ENCODE measurements at regions not wholly inside any gene's neighbourhood (a gene's known extent, or its start where the extent isn't known, plus 50 kb on each side); places are given as distances from the start of the nearest gene placed in this dataset.
"Not testable (repeated sequence)": the region's sequence is repeated elsewhere in the genome, so short reads cannot be mapped to it uniquely, and the experiment has no call there.

DNA sequence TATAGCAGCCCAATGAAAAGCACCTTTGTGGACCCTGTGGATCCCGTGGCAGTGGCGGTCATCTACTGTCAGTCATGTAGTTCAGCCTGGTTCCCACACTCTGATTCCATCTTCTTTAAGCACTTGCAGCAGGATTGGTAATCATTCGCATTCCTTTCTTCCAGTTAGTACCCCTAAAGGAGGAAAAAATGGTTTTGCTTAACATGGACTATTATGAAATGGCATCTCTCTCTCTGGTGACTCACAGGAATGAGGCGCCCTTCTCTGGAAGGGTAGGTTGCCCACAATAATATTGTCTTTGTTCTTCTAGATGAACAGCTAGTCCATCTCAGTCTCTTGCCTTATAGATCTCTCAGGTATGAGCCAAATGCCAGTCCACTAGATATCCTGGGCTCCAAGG lies 127.9 kb upstream of the MROH9 start (continued):
- TF ChIP-seq CHD1 (IDR thresholded peaks at IDR 0.05; ENCODE audit: low read length), result no peak
- no peak for TF ChIP-seq TFAM (CRISPR knock-in tag; conservative IDR thresholded peaks at IDR 0.05)
- TF ChIP-seq ZBED1 (IDR thresholded peaks at IDR 0.05), result no peak

DNA sequence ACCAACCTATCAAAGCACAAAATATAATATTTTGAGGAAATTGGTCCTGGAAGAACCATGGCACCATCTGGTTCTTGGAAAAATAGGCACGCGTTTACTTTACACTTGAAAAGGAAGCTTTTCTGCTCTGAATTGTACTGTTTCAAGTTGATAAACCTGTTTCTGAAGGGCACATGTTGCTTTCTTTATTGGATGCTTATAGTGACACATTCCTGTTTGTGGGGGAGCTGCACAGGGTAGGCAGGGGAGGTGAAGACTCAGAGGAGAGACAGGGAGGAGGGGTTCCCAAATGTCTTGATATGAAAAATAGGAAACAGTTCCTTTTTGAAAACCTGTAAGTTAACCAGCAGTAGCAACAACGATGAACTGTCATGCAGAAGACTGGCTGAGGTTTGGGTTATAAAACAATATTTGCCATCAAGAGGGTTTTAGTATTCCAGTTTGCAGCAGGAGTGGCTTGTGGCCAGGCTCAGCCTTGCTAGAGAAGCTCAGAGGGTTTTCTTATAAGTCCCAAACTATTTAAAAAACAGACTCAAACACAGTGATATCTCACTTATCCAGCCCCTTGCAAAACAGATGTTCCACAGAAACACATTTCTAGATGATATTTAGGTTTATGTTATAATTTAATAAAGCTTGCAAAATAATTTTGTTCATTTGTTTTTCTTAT lies 127.0 kb upstream of the MROH9 start:
- no peaks in the 10 kb centered on the region for H3K4me1 ChIP-seq (replicated peaks in 1 of 2; ENCODE audit: control insufficient read depth in 2 of 2, insufficient read depth in 2 of 2, low read length in 2 of 2)
- no peaks in the 10 kb centered on the region for H3K36me3 ChIP-seq (ENCODE audit: control insufficient read depth, insufficient read depth, low read length)
- DNase-seq (ENCODE audit: extremely low read depth in 1 of 4, low spot score in 3 of 4) (no peak), FAIRE-seq (no peak), ATAC-seq (no peak)
- CTCF ChIA-PET (ENCODE audit: low intra/inter-chr PET ratio), result no interaction called here
- H3K9me3 ChIP-seq (replicated peaks; ENCODE audit: control insufficient read depth, insufficient read depth, low read depth, low read length), result 0 out of 2 replicates have a peak, but pooled peaks cover 2% of the 10 kb centered on the region
- no peak overlapping the region for H2AFZ ChIP-seq (ENCODE audit: low read depth, low read length)
- intact Hi-C loops (cut with micrococcal nuclease), result no loop called here
- H3K27ac ChIP-seq (ENCODE audit: extremely low read depth, low read depth, low read length), result no peak overlapping the region
- BruUV-seq (replicated peaks), result no TSS peak
- in situ Hi-C loops (cut with MboI), result no loop called here
- POLR2A ChIA-PET, result no interaction called here
- TF ChIP-seq EP400 (IDR thresholded peaks at IDR 0.05) (no peak), OTX1 (CRISPR knock-in tag; IDR thresholded peaks at IDR 0.05) (no peak), HDAC6 (IDR thresholded peaks at IDR 0.05; ENCODE audit: low read depth, low read length) (no peak), ZNF384 (IDR thresholded peaks at IDR 0.05; ENCODE audit: low read depth, low read length) (no peak), ARID2 (IDR thresholded peaks at IDR 0.05) (no peak), NR2C1 (IDR thresholded peaks at IDR 0.05) (no peak), NR2C1 (tag; IDR thresholded peaks at IDR 0.05) (no peak), CBFA2T2 (conservative IDR thresholded peaks at IDR 0.05) (no peak)
- H3K9ac ChIP-seq (ENCODE audit: insufficient read depth in 1 of 2, low read depth in 2 of 2, low read length in 2 of 2), result no peak overlapping the region
- WGBS (ENCODE audit: insufficient coverage, low coverage, missing lambda C conversion rate), result 2% methylated on average over 3 of the region's 3 CpGs
- no peaks in the 10 kb centered on the region for H4K20me1 ChIP-seq (replicated peaks; ENCODE audit: control insufficient read depth, insufficient read depth, low read length)
- H3K4me3 ChIP-seq, result no peak overlapping the region
- H3K9me1 ChIP-seq (ENCODE audit: control insufficient read depth, insufficient read depth, low read length), result no peaks in the 10 kb centered on the region
- H3K79me2 ChIP-seq (ENCODE audit: control insufficient read depth, insufficient read depth, low read length), result no peaks in the 10 kb centered on the region
- H3K4me2 ChIP-seq (ENCODE audit: insufficient read depth, low read length), result no peak overlapping the region
- no peaks in the 10 kb centered on the region for H3K27me3 ChIP-seq (ENCODE audit: control insufficient read depth in 2 of 2, insufficient read depth in 2 of 2, low read length in 2 of 2)

DNA sequence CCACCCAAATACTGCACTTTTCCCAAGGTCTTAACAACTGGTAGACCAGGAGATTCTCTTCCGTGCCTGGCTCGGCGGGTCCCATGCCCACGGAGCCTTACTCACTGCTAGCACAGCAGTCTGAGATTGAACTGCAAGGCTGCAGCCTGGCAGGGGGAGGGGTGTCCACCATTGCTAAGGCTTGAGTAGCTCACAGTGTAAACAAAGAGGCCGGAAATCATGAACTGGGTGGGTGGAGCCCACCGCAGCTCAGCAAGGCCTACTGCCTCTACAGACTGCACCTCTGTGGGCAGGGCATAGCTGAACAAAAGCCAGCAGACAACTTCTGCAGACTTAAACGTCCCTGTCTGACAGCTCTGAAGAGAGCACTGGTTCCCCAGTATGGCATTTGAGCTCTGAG lies 124.3 kb upstream of the MROH9 start:
- H3K79me2 ChIP-seq (ENCODE audit: control insufficient read depth, insufficient read depth, low read length); H3K9me3 ChIP-seq (replicated peaks; ENCODE audit: control insufficient read depth, insufficient read depth, low read depth, low read length); H4K20me1 ChIP-seq (replicated peaks; ENCODE audit: control insufficient read depth, insufficient read depth, low read length); H2AFZ ChIP-seq (ENCODE audit: low read depth, low read length); H3K4me1 ChIP-seq (replicated peaks in 1 of 2; ENCODE audit: control insufficient read depth in 2 of 2, insufficient read depth in 2 of 2, low read length in 2 of 2); FAIRE-seq; in situ Hi-C loops (cut with MboI); ATAC-seq; H3K27me3 ChIP-seq (ENCODE audit: control insufficient read depth in 2 of 2, insufficient read depth in 2 of 2, low read length in 2 of 2); H3K27ac ChIP-seq (ENCODE audit: extremely low read depth, low read depth, low read length); H3K36me3 ChIP-seq (ENCODE audit: control insufficient read depth, insufficient read depth, low read length); CTCF ChIA-PET (ENCODE audit: low intra/inter-chr PET ratio); H3K9me1 ChIP-seq (ENCODE audit: control insufficient read depth, insufficient read depth, low read length); DNase-seq (ENCODE audit: extremely low read depth in 1 of 4, low spot score in 3 of 4); H3K4me2 ChIP-seq (ENCODE audit: insufficient read depth, low read length); intact Hi-C loops (cut with micrococcal nuclease); BruUV-seq (replicated peaks); H3K9ac ChIP-seq (ENCODE audit: insufficient read depth in 1 of 2, low read depth in 2 of 2, low read length in 2 of 2); H3K4me3 ChIP-seq: not testable (repeated sequence)
- POLR2A ChIA-PET, result interaction anchor here (0.7 kb wide), 1 partner anchor 795 kb away, joined by 3 read pairs; no protein-coding TSS in a partner anchor
- 0% methylated on average over 7 of the region's 7 CpGs for whole genome bisulfite sequencing (ENCODE audit: insufficient coverage, low coverage, missing lambda C conversion rate)
